ENCODE measurements at regions not wholly inside any gene's neighbourhood (a gene's known extent, or its start where the extent isn't known, plus 50 kb on each side); places are given as distances from the start of the nearest gene placed in this dataset.

DNA sequence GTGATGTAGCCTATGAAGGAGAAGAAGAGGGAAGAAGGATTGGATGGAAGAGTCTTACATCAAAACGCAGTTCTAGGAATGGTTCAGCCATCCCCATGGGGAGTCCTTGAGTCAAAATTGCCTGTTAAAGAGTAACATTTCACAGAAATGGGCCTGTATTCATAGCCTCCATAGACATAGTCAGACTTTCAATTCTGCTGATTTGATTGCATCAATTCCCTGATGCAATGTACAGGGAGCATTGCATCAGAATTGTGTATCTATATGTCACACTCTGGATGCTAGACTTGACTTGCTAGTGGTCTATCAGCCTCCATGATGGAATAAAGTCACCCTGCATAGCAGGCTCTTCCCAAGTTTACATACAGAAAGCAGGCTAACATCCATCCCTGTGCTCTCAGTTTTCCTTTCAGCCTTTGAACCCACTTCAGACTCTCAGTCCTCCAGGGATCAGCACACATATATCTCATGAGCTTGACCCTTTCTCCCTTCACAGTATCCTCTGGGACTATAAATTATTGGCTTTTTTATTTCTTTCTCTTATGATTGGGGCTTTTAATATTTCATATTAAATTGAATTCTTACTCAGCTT, 1111.7 kb upstream of the B3GALT2 start:
- H3K27me3 ChIP-seq (ENCODE audit: control insufficient read depth, insufficient read depth, low read length): no peaks in the 10 kb centered on the region
- H3K4me1 ChIP-seq (ENCODE audit: control insufficient read depth, insufficient read depth, low read length): no peaks in the 10 kb centered on the region
- no peak overlapping the region for H3K27ac ChIP-seq (ENCODE audit: low read depth, low read length)
- no peaks in the 10 kb centered on the region for H3K36me3 ChIP-seq (ENCODE audit: control insufficient read depth, insufficient read depth, low read length)
- no peak overlapping the region for H3K4me3 ChIP-seq (ENCODE audit: low read length)
- H3K9ac ChIP-seq (ENCODE audit: low read length): no peak overlapping the region

DNA sequence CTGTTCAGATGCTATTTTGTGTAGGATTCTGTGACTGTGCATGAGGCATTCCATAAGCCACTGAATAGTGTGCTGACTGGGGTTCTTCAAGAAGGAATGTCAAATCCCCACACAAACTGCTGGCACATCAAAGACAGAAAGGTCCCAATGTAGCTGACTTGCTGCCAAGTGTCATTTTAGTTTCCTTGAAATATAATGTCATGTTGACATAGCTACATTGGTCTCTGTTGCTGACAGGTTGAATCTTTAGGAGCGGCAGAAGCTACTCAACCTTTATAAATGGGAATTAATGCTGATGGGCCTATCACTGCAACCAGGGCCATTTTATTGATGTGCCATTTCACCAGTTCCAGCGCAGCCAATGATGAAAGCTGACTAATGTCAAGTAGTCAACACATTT, 1110.7 kb upstream of the B3GALT2 start:
- no peaks in the 10 kb centered on the region for H3K27me3 ChIP-seq (ENCODE audit: control insufficient read depth, insufficient read depth, low read length)
- H3K4me3 ChIP-seq (ENCODE audit: low read length): no peak overlapping the region
- H3K9ac ChIP-seq (ENCODE audit: low read length): no peak overlapping the region
- H3K27ac ChIP-seq (ENCODE audit: low read depth, low read length): no peak overlapping the region
- H3K4me1 ChIP-seq (ENCODE audit: control insufficient read depth, insufficient read depth, low read length): no peaks in the 10 kb centered on the region
- H3K36me3 ChIP-seq (ENCODE audit: control insufficient read depth, insufficient read depth, low read length): no peaks in the 10 kb centered on the region

DNA sequence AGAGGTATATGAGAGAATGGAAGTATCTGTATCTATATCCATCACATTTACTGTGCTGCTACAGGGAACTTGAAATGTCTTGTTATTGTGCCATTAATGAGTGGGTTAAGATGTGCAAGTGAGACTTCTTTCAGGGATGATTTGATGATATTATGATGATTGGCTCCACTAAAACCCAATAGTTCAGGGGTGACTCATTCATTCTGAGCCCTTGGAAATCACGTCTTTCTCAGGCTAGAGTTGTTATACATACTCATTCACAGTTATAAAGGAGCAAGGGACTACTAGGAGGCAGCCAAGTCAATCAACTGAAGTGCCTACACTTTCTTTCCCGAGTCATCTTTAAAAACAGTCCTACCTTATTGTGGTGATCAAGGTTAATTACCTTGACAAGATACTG, 1109.8 kb upstream of the B3GALT2 start:
- no peak overlapping the region for H3K4me3 ChIP-seq (ENCODE audit: low read length)
- H3K27ac ChIP-seq (ENCODE audit: low read depth, low read length): no peak overlapping the region
- H3K4me1 ChIP-seq (ENCODE audit: control insufficient read depth, insufficient read depth, low read length): no peaks in the 10 kb centered on the region
- no peaks in the 10 kb centered on the region for H3K36me3 ChIP-seq (ENCODE audit: control insufficient read depth, insufficient read depth, low read length)
- H3K27me3 ChIP-seq (ENCODE audit: control insufficient read depth, insufficient read depth, low read length): no peaks in the 10 kb centered on the region
- H3K9ac ChIP-seq (ENCODE audit: low read length): no peak overlapping the region

DNA sequence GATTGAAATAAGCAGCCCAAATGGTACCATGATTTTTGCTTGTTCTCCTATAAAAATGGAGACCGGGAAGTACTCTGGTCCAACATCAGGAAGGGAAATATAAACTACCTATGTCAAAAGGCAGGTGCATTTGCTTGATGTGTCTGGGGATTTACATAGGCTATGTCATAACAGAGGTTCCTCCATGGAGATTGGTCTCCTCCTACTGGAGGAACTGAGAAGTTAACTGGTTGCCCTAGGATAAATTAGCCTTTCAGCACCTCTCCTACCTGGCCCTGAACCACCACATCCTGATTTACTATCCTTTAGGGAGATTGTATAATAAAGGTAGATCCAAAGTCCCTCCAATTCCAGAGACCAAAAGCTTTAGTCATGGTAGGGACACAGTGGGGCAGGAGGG, 1109.3 kb upstream of the B3GALT2 start:
- no peak overlapping the region for H3K4me3 ChIP-seq (ENCODE audit: low read length)
- H3K4me1 ChIP-seq (ENCODE audit: control insufficient read depth, insufficient read depth, low read length): no peaks in the 10 kb centered on the region
- no peaks in the 10 kb centered on the region for H3K27me3 ChIP-seq (ENCODE audit: control insufficient read depth, insufficient read depth, low read length)
- H3K9ac ChIP-seq (ENCODE audit: low read length): no peak overlapping the region
- no peak overlapping the region for H3K27ac ChIP-seq (ENCODE audit: low read depth, low read length)
- no peaks in the 10 kb centered on the region for H3K36me3 ChIP-seq (ENCODE audit: control insufficient read depth, insufficient read depth, low read length)

DNA sequence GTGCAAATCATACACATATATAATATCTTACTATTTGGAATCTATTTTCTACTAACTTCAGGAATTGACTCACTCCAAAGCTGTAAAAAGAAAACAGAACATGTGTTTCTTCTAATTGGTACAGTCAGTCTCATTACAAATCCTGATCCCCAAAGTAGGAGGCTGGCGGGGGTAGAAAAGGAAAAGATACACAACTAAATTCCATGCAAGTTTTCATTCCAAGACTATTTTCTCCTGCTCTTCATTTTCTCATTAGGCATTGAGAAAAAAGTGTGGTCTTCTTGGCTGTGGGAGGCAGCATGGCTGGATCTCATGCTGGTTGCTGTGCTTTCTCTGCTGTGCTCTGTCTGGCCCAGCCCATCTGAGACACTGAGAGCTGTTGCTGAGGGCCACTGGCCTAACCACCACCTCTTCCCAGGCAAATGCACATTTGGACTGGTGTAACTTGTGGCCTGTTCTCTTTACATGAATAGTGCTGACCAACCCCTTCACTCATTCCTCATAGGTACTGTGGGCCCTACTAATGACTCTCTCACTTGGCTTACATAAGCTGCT, 1107.5 kb upstream of the B3GALT2 start:
- H3K9ac ChIP-seq (ENCODE audit: low read length): no peak overlapping the region
- H3K4me1 ChIP-seq (ENCODE audit: control insufficient read depth, insufficient read depth, low read length): no peaks in the 10 kb centered on the region
- no peak overlapping the region for H3K4me3 ChIP-seq (ENCODE audit: low read length)

DNA sequence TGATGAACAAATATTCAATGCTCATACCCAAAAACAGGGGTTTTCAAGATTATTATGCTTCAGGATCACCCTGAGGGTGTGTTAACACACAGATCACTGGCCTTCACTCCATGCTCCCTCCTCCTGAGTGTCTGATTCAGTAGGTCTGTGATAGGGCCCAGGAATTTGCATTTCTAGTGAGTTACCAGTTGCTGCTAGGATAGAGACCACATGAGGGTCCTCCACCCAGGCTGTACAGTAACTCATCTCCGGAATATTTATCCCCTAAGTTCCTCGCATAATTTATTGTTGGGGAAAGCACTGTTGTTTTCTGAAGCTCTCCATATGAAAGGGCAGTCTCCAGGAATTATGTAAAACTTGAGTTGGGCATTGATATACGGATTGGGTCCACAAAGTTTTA, 1106.6 kb upstream of the B3GALT2 start:
- no peaks in the 10 kb centered on the region for H3K27me3 ChIP-seq (ENCODE audit: control insufficient read depth, insufficient read depth, low read length)
- no peak overlapping the region for H3K9ac ChIP-seq (ENCODE audit: low read length)
- H3K4me1 ChIP-seq (ENCODE audit: control insufficient read depth, insufficient read depth, low read length): no peaks in the 10 kb centered on the region
- H3K4me3 ChIP-seq (ENCODE audit: low read length): no peak overlapping the region
- H3K36me3 ChIP-seq (ENCODE audit: control insufficient read depth, insufficient read depth, low read length): no peaks in the 10 kb centered on the region
- no peak overlapping the region for H3K27ac ChIP-seq (ENCODE audit: low read depth, low read length)

More for the DNA sequence above, 1107.5 kb upstream of the B3GALT2 start:
- Histone ChIP-seq H3K27me3 (ENCODE audit: control insufficient read depth, insufficient read depth, low read length) (no peaks in the 10 kb centered on the region), H3K36me3 (ENCODE audit: control insufficient read depth, insufficient read depth, low read length) (no peaks in the 10 kb centered on the region), H3K27ac (ENCODE audit: low read depth, low read length) (no peak overlapping the region)

DNA sequence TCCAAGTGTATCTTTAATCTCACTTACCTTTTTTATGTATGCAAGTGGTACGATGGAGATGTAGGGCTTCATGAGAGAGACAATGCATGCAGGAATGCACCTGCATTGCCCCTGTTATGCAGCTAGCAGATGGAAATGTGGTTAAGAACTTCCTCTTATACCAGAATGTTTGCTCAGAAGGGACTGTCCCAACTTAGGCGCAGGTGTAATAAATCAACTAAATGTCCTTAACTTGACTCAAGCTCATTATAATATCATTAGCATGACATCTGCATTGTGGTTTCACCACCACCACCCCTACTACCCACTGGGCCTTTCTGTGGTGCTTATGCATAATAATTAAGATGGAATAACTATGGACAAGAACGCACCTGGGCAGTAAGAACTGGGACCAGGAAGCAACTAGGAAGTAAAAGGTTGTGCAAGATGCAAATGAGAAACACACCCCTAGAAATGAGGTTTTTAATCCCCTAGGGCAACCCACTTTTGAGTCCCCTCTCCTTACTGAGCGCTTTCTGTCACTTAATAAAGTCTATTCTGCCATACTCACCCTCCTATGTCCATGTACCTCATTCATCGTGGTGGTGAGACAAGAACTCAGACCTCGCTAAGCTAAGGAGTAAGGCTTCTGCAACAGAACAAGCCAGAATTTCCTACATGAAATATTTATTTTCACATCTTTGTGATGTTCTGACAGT, 1103.3 kb upstream of the B3GALT2 start:
- no peak overlapping the region for H3K27ac ChIP-seq (ENCODE audit: low read depth, low read length)
- no peaks in the 10 kb centered on the region for H3K27me3 ChIP-seq (ENCODE audit: control insufficient read depth, insufficient read depth, low read length)
- H3K9ac ChIP-seq (ENCODE audit: low read length): no peak overlapping the region
- no peaks in the 10 kb centered on the region for H3K36me3 ChIP-seq (ENCODE audit: control insufficient read depth, insufficient read depth, low read length)
- H3K4me3 ChIP-seq (ENCODE audit: low read length): no peak overlapping the region
- no peaks in the 10 kb centered on the region for H3K4me1 ChIP-seq (ENCODE audit: control insufficient read depth, insufficient read depth, low read length)

DNA sequence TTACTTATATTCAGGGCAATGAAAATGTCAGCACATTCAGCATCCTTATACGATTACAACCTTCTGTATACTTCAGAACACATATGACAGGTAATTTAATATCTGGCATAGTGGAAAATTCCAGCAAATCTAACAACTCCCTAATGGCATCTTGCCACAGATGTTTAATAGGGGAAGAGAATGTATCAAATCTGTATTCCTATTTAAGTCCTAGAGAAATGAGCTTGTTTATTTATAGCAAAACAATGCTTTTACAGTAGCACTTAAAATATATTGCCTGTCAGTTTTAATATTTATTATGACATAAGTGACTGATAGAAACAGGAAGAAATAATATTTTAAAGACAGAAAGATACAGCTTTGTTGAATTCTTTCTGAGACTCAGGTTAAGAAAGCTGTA, 1101.8 kb upstream of the B3GALT2 start:
- no peak overlapping the region for H3K27ac ChIP-seq (ENCODE audit: low read depth, low read length)
- no peak overlapping the region for H3K9ac ChIP-seq (ENCODE audit: low read length)
- H3K4me1 ChIP-seq (ENCODE audit: control insufficient read depth, insufficient read depth, low read length): no peaks in the 10 kb centered on the region
- no peaks in the 10 kb centered on the region for H3K36me3 ChIP-seq (ENCODE audit: control insufficient read depth, insufficient read depth, low read length)
- H3K4me3 ChIP-seq (ENCODE audit: low read length): no peak overlapping the region
- H3K27me3 ChIP-seq (ENCODE audit: control insufficient read depth, insufficient read depth, low read length): no peaks in the 10 kb centered on the region

DNA sequence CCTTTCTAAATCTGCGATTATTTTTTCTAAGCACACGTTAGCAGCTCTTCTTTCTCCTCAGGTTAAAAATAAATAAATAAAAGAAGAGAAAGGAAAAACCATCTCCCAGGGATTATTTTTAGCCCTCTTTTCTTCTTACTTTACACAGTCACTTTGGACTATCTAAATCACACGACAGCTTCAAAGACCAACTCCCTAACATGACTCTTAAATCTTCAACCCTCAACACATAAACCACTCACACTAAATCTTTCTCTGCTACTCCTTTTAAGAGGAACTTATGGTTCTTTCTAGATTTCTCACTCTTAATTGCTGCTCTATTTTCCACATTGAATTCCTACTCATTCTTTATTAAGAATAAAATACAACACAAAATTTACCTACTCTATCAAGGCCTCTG, 1095.0 kb upstream of the B3GALT2 start:
- no peaks in the 10 kb centered on the region for H3K36me3 ChIP-seq (ENCODE audit: control insufficient read depth, insufficient read depth, low read length)
- no peaks in the 10 kb centered on the region for H3K4me1 ChIP-seq (ENCODE audit: control insufficient read depth, insufficient read depth, low read length)
- H3K4me3 ChIP-seq (ENCODE audit: low read length): no peak overlapping the region

DNA sequence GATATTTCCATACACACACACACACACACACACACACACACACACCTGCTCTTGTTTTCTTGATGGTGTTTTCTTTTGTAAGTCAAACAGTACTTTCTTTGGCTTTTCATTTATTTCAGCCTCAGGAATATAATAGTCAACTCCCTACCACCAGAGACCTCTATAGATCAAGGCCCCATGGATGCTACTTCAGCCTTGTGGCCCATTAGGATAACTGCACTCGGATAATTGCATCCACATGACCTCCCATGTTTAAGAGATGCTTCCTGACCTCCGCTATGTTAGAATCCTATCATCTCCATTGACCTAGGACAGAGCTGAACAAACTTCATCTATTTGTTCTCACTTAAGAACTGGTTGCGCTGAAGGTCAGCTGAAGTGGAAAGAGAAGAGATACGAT, 1094.0 kb upstream of the B3GALT2 start:
- Histone ChIP-seq H3K9ac (ENCODE audit: low read length) (no peak overlapping the region), H3K27me3 (ENCODE audit: control insufficient read depth, insufficient read depth, low read length) (no peaks in the 10 kb centered on the region), H3K4me3 (ENCODE audit: low read length) (no peak overlapping the region), H3K4me1 (ENCODE audit: control insufficient read depth, insufficient read depth, low read length) (no peaks in the 10 kb centered on the region), H3K36me3 (ENCODE audit: control insufficient read depth, insufficient read depth, low read length) (no peaks in the 10 kb centered on the region), H3K27ac (ENCODE audit: low read depth, low read length) (no peak overlapping the region)

More for the DNA sequence above, 1095.0 kb upstream of the B3GALT2 start:
- no peaks in the 10 kb centered on the region for H3K27me3 ChIP-seq (ENCODE audit: control insufficient read depth, insufficient read depth, low read length)
- no peak overlapping the region for H3K27ac ChIP-seq (ENCODE audit: low read depth, low read length)
- H3K9ac ChIP-seq (ENCODE audit: low read length): no peak overlapping the region

DNA sequence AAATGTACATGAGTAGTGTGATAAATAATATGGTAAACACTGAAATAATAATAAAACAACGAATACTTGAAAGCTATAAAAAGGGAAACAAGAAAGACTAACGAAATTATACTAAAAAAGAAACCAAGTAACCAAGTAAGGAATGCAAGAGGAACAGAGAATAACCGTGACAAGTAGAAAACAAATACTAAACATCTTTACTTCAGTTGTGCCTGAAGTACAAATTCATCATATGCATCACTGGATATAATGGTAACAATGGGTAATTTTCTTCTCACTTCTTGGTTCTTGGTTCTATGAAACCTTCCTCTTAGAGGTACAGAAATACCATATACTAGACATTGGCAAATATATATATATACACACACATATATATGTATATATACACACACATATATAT, 1093.6 kb upstream of the B3GALT2 start:
- H3K36me3 ChIP-seq (ENCODE audit: control insufficient read depth, insufficient read depth, low read length): no peaks in the 10 kb centered on the region
- H3K4me3 ChIP-seq (ENCODE audit: low read length): no peak overlapping the region
- no peak overlapping the region for H3K9ac ChIP-seq (ENCODE audit: low read length)
- H3K27ac ChIP-seq (ENCODE audit: low read depth, low read length): no peak overlapping the region
- no peaks in the 10 kb centered on the region for H3K4me1 ChIP-seq (ENCODE audit: control insufficient read depth, insufficient read depth, low read length)
- H3K27me3 ChIP-seq (ENCODE audit: control insufficient read depth, insufficient read depth, low read length): no peaks in the 10 kb centered on the region

DNA sequence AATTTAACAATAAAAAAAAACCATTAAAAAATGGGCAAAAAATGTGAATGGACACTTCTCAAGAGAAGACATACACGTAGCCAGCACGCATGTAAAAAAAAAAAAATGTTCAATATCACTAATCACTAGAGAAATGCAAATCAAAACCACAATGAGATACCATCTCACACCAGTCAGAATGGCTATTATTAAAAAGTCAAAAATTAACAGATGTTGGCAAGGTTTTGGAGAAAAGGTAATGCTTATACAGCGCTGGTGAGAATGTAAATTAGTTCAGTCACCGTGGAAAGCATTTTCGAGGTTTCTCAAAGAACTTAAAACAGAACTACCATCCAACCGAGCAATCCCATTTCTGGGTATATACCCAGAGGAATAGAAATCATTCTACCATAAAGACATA, 1091.5 kb upstream of the B3GALT2 start:
- Histone ChIP-seq H3K27me3 (ENCODE audit: control insufficient read depth, insufficient read depth, low read length) (no peaks in the 10 kb centered on the region), H3K9ac (ENCODE audit: low read length) (no peak overlapping the region), H3K4me1 (ENCODE audit: control insufficient read depth, insufficient read depth, low read length) (no peaks in the 10 kb centered on the region), H3K36me3 (ENCODE audit: control insufficient read depth, insufficient read depth, low read length) (no peaks in the 10 kb centered on the region), H3K27ac (ENCODE audit: low read depth, low read length) (no peak overlapping the region), H3K4me3 (ENCODE audit: low read length) (no peak overlapping the region)

DNA sequence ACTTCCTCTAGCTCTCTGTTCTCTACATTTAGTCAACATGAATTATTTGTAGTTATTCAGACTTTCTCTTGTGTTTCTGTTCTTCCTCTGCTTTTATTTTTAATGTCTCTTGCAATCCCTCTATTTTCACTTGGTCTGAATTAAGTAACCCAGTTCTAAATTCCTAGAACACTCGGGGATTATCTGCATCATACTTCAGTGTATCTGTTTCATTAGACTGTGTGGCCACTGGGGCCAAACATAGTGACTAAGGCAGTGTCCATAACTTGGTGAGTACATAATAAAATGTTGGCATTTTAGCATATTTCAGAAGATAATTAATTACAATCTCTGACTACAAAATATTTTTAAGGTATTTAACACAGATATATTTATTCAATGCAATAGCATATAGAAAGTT, 1087.2 kb upstream of the B3GALT2 start:
- H3K4me1 ChIP-seq (ENCODE audit: control insufficient read depth, insufficient read depth, low read length): no peaks in the 10 kb centered on the region
- H3K9ac ChIP-seq (ENCODE audit: low read length): no peak overlapping the region
- H3K27ac ChIP-seq (ENCODE audit: low read depth, low read length): no peak overlapping the region
- no peaks in the 10 kb centered on the region for H3K27me3 ChIP-seq (ENCODE audit: control insufficient read depth, insufficient read depth, low read length)
- no peak overlapping the region for H3K4me3 ChIP-seq (ENCODE audit: low read length)
- no peaks in the 10 kb centered on the region for H3K36me3 ChIP-seq (ENCODE audit: control insufficient read depth, insufficient read depth, low read length)
